HG02981 (cell line): ENCODE measurements at regions not wholly inside any gene's neighbourhood (a gene's known extent, or its start where the extent isn't known, plus 50 kb on each side); places are given as distances from the start of the nearest gene placed in this dataset.
"Not testable (repeated sequence)": the region's sequence is repeated elsewhere in the genome, so short reads cannot be mapped to it uniquely, and the experiment has no call there.

ENCODE experiments used
- ATAC-seq: cut with Tn5 transposase; IDR thresholded peaks from one replicate; pipeline ENCODE4 v1.9.1; 2021; ENCODE audit warnings: mild to moderate bottlenecking, moderate library complexity; ENCODE audit not compliant: unreplicated experiment

DNA sequence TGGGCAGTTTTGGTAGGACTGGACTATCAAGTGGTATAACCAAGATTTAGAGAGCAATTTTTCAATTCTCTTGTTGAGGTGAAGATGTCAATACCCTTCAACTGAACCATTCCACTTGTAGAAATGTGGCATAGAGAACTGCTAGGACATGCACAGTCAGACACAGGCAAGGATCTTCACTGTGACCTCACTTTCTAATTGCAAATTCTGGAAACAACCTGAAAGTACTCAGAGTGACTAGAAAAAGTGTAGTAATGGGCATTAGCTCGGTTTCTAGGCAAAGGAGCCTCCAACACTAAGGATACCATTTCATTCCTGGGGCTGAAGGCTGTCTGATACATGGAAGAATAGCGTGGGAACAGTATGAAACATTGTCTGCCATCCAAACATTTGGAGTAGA lies 433.0 kb upstream of the RUNX1 start:
- ATAC-seq = no peak

DNA sequence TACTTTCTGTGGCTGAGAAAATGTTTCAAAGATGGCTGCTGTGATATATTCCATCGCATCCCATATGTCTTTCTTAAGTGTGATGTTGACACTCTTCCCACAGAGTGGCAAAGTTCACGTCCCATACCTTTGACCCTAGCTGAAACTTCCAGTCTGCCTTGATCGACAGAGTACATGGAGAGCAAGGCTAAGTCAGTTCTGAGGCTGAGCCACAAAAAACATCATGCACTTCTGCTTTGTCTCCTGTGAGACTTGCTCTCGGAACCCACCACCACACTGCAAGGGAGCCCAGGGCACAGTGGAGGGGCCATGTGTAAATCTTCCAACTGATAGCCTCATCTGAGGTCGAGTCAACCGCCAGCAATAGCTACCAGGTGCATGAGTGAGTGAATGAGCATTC lies 431.9 kb upstream of the RUNX1 start:
- no peak for ATAC-seq

DNA sequence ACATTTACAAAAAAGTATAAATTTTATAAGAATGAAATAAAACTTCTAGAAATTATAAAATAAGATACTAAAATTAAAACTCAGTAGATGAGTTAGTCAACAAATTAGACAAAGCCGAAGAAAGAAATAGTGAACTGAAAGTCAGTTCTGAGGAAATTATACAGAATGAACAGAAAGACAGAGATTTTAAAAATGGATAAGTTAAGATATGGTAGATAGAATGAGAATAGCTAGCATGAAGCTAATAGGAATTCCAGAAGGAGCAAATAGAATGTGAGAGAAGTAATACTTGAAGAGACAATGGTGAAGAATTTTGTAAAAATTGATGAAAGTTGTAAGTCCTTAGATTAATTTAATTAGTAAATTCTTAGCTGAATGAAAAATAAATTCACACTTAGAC lies 430.4 kb upstream of the RUNX1 start:
- ATAC-seq = no peak

DNA sequence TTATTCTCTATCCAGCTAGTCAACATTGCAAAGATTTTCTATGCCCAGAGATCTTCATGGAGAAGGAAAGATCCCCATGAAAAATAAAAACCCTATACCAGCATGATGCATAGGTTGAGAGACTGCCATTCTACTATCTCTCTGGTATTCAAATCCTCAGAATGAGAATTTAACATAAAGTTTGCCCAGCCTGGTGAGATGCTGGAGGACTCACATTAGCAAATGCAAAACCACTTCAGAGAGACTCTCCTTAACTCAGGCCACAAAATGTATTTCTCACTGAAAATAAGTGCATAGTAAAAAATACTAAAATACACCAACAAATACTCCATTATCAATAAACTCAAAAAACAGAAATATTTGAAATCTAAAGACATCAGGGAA lies 430.0 kb upstream of the RUNX1 start:
- ATAC-seq = no peak

DNA sequence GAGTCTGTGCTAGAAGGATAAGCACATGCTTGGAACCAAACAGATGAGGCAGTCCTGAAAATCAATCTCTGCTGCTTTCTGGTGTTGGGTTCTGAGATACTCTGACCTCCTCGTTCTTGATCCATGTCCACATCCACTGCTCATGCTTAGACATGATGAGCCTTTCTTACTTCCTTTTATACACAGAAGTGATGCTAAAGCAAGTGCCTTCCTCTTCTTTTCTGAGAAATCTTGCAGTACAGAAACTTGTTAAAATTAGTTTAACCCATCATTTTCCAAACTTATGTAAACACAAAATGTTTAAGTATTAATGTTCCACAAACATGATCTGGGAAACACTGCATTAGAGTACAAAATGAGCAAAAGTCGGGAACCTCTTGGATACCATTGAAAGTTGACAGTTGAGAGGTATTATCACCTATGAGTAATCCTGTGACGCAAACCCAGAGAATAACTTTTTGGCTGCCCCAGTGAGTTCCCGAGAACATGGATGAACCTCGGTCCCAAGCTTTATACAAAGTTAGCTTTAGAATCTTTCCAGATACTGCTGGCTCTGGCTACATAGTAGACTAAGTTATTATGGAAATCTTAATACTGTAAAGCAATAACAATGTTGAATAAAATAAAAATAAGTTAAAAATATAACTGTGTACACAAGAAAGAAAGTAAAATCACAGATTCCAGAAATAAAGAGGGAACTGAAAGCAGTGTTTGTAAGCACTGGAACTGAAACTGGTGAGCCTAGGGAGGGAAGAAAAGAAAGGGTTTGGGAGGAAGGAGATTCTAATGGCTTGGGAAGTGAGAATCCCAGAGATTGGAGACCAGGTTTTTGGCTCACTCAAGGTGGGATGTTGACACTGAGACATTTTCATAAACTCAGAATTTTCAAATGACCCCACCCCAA lies 429.3 kb upstream of the RUNX1 start:
- no peak for ATAC-seq

DNA sequence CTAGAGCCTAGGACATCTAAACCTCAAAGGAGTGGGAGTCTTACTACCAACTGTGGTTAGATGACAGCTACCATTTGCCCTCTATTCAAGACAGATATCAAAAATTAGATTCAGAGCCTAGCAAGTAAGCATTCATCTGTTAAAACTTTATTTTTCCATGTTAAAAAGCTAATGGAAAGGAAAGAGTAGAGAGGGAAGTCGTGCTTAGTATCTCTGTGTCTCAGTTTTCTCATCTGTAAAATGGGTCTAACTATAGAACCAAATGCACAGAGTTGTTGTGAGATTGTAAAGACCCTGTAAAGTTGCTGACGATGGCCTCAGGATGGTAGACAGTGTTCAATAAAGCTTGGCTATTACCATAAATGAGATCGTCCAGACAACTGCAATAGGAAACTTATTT lies 428.5 kb upstream of the RUNX1 start:
- ATAC-seq = no peak

DNA sequence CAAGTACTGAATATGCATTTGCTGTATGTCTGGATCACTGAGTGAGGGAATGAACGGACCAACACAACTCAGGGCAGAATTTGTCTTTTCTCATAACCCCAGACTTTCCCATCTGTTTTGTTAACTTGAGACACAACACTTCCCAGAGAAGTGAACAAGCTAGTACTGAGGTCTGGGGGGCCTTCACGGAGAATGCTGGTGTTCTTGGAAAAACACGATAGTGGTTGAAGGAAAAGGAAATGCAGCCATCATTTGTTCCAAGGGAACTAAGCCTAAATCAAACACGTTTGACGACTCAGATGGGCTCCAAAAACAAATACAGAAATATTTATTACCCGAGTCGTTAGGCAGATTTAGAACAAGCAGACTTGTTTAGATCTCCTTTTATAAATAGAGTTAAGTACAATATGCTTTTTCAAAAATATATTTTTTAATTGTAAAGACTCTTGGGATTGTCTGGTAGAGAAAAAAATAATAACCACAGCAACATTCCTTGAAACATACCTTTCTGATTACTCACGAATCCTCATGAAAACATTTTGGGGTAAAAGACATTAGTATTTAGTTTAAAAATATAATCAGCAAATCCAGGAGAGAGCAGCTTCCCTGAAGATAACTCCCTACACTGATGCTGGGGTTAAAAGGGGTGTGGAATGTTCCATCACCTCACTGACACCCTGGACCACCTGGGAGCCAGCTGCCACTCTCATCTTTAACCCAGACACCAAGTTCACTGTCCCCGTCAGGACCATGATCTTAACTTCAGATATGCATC lies 427.7 kb upstream of the RUNX1 start:
- ATAC-seq = no peak

DNA sequence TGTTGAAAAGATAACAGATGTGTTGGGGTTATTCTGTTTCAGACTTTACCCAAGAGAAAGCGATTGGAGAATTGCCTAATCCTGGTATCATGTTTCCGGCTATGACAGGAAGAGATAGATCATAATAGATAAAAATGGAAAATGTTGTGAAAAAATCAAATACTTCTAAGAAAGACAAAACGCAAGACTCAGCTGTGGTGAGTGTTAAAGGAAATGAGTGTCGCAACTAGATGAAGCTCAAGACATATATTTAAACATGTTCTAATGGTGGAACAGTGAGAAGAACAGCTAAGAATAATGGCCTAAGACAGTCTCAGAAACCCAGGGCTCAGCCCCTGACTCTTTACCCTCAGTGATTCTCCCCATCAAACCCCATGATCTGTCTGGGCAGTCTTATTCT lies 426.7 kb upstream of the RUNX1 start:
- ATAC-seq = no peak

DNA sequence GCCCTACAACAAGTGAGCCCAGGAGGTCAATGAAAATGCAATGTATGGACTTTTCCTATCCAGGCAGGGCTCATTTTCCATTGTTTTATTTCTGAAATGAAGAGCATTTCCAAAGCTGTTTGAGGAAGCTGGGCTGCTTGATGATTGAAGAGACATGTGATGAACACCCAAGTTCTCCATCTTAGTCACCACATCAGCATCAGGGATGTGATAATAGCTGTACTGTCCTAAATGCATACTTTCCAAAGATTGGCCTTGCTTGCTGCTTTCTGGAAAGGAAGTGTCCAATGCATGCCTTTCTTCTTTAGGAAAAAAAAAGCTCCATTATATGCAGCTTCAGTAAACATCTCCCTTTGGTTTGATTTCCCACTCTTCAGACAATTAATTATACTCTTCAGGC lies 425.9 kb upstream of the RUNX1 start:
- ATAC-seq = no peak

DNA sequence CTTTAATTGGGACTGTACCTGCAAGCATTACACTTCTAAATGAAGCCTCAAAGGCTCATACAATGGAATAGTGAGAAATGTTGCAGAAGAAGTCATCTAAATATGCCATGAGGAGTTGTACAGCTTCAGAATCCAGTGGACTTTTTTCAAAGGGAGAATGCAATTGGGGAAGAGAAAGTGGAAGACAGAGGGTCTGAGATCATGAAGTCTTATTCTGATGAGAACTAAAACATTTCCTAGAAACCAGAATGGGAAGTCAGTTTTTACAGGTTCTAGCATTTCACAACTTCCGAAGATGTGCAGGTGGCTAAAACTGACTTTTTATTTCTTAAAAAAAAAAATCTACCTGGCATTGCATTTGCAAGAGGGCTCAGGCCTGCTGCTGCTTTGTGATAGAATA lies 424.4 kb upstream of the RUNX1 start:
- ATAC-seq = no peak

DNA sequence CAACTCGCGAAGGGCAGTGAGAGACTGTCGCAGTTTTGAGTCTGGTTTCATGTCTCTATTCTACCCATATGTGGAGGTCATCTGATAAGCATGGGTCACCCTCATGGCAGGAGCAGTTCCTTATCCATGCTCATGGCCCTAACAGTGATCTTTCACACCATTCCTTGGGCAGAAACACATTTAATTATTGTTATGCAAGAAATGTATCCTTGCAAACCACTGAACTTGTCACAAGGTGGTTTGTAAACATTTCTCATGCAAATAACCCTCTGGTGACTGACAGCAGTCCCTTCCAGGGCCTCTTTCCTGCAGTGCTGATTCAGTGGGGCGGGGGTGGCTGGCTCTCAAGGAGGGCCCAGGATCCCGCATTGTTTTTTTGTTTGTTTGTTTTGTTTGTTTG lies 421.4 kb upstream of the RUNX1 start:
- no peak for ATAC-seq

DNA sequence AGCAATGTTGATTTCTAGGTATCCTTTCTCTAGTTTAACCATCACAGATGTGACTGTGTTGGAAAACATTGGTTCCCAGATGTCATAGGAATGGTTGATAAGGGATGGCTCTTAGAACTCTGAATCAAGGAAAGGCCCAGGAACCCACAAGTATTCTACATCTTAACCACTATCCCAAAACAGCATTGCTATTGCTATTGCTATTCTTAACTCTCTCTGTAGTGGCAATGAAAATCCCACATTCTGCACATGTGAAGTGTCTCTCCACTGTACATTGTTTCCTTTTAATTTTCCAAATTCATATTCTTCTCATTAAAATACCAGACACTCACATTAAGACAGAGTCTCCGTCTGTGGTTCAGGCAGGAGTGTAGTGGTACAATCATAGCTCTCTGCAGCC lies 420.4 kb upstream of the RUNX1 start:
- no peak for ATAC-seq

DNA sequence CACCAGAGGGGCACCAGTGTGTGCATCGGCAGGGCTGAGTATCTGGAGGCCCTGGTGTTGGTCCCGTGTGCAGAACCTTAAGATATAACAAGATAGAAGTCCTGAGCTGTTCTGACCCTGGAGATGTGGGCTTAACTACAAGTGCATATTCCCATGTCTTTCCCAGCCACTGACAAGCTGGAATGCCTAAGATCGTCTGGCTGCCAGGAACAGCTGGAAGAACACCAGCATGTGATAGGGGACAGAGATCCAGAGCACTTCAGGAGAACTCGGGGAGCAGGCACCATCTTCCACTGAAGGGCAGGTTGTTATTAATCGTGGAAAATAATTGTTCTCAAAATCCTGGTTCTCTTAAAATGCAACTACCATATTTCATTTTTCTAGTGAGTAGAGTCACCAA lies 419.9 kb upstream of the RUNX1 start:
- ATAC-seq = no peak

DNA sequence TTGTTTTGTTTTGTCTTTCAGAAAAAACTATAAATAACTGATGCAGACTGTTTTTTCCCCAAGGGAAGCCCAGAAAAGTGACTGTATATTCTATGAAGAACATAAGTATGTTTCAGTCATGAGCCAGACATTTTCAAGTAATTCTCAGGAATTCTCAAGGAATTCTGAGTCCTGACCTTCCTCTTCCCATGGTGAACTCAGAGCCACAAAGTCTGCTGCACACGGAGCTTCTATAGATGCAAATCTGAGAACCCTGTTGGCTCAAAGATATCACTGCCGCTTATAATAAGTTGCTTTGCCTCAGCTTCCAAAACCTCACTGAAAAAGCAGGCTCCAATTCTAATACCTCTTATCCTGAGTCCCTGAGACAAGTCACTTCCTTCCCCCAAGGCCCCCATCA lies 418.5 kb upstream of the RUNX1 start:
- ATAC-seq = no peak

DNA sequence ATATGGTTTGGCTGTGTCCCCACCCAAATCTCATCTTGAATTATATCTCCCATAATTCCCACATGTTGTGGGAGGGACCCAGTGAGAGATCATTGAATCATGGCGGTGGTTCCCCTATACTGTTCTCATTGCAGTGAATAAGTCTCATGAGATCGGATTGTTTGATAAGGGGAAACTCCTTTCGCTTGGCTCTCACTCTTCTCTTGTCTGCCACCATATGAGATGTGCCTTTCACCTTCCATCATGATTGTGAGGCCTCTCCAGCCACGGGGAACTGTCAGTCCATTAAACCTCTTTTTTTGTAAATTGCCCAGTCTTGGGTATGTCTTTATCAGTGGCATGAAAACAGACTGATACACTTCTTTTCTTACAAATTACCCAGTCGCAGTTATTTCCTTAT lies 417.6 kb upstream of the RUNX1 start:
- not testable (repeated sequence) for ATAC-seq

DNA sequence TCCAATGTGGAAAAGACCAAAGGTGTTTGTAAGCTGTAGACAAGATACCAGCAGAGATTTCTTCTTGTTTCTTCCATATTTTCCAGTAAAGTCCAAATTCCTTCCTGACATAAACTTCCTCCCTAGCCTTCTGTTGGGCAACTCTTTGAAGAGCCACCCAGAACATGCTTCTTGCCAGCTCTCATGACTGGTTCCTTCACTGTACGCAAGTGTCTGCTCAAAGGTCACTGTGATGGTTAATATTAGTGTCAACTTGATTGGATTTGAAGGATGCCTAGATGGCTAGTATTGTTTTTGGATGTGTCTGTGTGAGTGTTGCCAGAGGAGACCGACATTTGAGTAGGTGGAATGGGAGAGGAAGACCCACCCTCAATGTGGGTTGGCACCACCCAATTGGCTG lies 416.6 kb upstream of the RUNX1 start:
- ATAC-seq = no peak

DNA sequence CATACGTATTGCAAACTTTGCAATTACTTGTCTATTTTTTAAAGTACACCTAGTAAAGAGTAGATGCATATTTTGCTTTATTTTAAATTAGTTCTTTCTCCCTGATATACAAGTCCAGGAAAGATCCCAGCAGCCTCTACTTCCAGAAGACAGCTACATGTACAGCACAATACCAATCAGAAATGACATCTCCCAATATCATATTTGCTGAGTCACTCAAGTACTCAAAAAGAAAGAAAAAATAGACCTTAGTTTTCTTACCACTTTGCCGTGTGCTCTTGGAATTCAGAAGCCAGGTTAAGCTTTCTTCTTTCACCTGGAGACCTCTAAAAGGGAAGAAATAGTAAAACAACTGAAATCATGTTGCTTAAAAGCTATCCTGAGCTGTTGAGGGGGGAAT lies 412.6 kb upstream of the RUNX1 start:
- no peak for ATAC-seq

DNA sequence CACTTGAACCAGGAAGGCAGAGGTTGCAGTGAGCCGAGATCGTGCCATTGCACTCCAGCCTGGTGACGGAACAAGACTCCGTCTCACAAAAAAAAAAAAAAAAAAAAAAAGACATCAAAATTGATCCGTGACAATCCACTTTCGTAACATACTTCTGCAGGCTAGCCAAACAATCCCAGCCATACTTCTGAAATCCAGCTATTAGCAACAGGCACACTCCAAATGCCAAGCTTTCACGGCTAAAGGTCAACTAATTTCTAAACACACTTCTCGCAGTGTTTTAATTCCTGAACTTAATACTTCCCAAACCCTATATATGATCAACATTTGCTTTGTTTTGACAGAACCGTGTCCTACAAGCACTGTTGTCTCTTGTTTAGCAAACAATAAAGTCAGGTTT lies 411.3 kb upstream of the RUNX1 start:
- ATAC-seq = no peak

DNA sequence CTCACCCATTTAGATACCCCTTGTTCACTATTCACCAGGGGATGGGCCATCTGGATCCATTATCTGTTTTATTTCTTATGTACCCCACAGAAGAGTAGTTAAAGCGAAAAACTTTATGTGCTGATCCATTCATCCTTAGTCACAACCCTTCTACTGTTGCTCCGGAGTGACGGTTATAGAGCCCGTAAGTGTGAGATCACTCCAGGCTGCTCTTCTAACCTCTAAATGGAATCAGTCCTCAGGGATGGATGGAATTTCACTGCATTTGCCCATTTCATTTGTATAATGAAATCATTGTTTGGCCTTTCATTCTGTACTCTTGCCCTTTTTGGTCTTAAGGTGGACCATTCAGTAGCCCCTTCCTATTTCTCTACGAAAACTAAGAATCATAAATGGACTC lies 409.3 kb upstream of the RUNX1 start:
- no peak for ATAC-seq

DNA sequence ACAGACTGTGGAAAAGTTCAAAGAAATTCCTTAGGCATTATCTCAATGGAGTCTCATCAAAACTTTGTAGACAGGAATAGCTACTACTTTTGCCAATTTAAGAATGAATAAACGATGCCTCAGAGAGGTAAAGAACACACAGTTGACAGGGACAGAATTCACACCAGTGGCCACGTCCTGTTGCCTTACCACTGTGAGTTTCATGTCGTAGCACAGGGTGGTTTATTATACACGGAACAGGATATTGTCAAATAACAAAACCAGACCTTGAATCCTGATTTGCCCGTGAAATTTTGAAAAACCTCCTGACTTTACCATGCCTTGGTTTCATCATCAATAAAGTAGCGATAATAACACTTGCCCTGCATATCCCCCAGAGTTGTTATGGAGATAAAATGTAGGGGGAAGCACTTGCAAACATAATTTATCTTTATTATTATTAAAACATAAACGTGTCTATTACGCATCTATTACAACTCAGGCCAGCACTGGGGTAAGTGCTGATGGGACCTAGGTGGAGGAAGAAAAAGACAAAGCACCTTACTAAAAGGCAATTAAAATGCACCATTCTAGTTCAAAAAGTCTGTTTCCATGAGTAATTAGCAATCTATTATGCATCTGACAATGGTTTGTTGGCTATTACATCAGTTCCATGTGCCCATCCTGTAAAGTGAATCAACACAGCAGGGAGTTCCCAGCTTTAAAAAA lies 408.1 kb upstream of the RUNX1 start:
- ATAC-seq = no peak

DNA sequence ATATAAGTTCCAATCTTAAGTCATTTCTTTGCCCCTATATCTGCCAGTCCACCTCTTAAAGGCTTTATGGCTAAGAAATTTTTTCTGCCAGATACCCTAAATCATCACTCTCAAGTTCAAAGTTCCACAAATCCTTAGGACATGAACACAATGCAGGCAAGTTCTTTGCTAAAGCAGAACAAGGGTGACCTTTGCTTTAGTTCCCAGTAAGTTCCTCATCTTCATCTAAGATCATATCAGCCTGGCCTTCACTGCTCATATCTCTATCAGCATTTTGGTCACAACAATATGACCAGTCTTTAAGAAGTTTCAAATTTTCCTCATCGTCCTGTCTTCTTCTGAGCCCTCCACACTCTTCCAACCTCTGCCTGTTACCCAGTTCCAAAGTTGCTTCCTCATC lies 402.2 kb upstream of the RUNX1 start:
- ATAC-seq = no peak

DNA sequence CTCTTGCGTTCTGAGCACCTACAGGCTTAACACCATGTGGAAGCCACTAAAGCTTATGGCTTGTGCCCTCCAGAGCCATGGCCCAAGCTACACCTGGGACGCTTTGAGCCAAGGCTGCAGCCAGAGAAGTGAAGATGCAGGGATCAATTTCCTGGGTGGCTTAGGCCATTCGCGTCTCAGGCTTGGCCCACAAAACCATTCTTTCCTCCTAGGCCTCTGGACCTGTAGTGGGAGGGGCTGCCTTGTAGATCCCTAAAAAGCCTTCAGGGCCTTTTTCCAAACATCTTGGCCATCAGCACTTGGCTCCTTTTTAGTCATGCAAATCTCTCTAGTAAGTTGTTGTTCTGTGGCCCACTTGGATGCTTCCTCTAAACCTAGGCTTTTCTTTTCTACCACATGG lies 401.7 kb upstream of the RUNX1 start:
- no peak for ATAC-seq
